Medulla oblongata (tissue), 1 donor: ENCODE measurements at regions not wholly inside any gene's neighbourhood (a gene's known extent, or its start where the extent isn't known, plus 50 kb on each side); places are given as distances from the start of the nearest gene placed in this dataset.
A peak's percentile ranks its signal among the peaks of the same experiment; 100 is the strongest.

Source experiments
- DNase-seq: peaks from one replicate; pipeline ENCODE4 v3.0.0-alpha.2; 2015; ENCODE audit errors: extremely low spot score

DNA sequence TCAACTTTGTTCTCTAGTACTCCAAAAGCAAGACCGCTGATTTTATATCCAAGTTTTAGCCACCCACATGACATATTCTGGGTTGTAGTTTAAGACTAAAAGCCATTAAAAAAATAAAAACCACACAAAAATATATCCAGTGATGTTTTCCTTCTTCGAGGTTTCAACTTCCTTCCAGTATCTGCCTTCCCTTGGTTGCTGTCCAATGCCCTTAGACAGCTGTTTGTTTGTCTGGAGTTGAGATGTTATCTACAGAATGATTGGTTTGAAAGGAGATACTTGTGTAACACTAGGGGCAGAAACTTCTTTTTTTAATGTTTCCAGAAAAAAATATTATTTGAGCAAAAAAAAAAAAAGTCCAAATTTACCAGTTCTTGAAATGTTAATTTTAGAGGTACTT, 591.5 kb upstream of the PCDH9 start:
- DNase-seq = no peak

- DNase-seq = no peak
These were observed 576.7 kb upstream of the PCDH9 start for GRCh38 chr13:67806796-67807195.

DNA sequence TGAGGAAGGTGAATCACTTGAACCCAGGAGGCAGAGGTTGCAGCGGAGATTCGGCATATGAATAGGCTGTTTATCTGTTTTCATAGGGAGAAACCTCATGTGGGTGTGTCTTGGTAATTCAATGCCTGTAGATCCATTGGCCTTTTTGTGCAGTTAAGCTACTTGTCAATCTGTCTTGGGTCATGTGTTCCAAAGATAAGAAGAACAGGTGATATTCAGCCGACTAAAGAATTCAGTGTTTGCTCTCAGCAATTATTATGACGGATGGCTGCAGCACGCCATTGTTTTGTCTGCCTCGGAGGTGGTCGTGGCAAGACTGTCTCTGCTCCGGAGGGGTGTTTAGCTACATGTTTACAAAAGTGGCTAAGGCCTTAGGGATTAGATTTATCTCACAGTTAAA, 573.0 kb upstream of the PCDH9 start:
- DNase-seq = no peak

- peak; percentile 14 for DNase-seq
These were observed 562.1 kb upstream of the PCDH9 start for GRCh38 chr13:67792151-67792676.

- no peak for DNase-seq
These were observed 560.9 kb upstream of the PCDH9 start for GRCh38 chr13:67791047-67791446.

DNA sequence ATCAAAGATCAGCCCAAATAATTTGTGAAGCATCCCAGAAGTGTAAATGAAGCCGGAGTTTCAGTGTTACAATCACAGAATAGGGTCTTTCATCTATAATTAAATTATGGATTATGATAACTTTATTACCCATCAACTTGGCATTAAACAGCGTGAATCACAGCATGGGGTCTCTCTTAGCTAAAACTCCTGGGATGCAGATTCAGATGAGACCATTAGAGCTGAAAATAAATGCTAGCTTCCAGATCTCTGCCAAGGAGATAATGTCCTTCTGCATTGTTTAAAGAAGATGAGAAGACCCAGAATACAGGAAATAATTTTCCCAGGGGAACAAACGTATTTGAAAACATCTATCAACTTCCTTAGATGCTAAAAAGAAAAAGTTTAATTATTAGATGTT, 546.0 kb upstream of the PCDH9 start:
- no peak for DNase-seq

DNA sequence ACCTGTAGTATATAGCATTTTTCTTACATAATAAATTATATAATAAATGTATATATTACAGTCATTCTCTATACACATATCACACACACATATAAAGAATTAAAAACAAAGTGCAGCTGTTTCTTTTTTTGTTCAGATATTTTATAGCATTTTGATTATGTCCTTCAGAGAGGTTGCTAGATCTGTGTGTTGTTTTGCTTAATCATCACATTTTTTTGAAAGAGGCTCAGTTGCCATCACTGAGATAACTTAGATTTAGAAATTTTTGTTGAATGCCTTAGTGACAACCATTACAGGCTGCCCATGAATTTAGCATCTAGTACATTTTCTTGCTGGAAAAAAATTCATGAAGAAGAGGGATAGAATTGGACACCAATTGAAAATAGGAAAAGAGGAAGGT, 545.2 kb upstream of the PCDH9 start:
- DNase-seq = no peak

DNA sequence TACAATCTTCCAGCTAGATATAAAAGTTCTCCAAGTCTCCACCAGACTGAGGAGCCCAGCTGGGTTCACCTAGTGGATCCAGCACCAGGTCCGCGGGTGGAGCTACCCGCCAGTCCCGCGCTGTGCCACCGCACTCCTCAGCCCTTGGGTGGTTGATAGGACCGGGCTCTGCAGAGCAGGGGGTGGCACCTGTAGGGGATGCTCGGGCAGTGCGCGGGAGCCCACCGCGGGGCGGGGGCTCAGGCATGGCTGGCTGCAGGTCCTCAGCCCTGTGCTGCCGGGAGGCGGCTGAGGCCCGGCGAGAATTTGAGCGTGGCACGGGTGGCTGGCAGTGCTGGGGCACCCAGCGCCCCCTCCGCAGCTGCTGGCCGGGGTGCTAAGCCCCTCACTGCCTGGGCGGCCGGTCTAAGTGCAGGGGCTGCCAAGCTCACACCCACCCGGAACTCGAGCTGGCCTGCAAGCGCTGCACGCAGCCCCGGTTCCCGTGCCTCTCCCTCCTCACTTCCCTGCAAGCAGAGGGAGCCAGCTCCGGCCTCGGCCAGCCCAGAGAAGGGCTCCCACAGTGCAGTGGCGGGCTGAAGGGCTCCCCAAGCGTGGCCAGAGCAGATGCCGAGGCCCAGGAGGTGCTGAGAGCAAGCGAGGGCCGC, 542.8 kb upstream of the PCDH9 start:
- no peak for DNase-seq

DNA sequence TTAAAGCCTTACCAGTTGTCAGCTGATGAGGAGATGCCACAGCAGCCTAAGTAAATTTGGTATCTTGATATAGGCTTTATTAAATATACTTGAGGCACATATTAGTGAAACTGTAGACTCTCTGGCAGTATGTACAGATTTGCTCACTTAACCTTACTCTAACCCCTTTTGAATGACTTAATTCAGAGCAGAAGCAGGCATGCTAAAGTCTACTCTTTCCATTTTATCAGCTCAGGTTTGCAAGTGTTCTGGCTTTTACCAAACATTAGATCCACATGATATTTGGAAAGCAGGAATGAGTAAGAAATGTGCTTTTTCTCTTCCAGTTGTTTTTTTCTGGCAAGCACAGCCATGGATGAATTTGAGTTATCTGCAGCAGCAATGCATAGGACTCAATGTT, 541.0 kb upstream of the PCDH9 start:
- no peak for DNase-seq

DNA sequence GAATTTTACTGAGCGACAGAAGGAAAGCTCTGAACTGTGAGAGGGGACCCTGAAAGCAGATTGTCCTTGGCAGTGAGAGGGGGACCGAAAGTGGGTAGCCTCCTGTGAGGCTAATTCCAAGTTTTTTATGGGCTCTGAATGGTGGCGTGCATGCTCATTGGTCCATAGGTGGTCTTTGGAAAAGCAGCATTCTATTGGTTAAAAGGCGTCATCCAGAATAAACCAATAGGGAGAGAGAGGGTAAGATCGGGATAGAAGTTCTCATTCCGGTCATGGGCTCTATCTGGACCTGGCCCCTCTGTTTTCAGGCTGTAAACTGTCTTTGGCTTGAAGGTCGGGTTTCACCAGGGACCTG, 539.8 kb upstream of the PCDH9 start:
- DNase-seq = no peak

DNA sequence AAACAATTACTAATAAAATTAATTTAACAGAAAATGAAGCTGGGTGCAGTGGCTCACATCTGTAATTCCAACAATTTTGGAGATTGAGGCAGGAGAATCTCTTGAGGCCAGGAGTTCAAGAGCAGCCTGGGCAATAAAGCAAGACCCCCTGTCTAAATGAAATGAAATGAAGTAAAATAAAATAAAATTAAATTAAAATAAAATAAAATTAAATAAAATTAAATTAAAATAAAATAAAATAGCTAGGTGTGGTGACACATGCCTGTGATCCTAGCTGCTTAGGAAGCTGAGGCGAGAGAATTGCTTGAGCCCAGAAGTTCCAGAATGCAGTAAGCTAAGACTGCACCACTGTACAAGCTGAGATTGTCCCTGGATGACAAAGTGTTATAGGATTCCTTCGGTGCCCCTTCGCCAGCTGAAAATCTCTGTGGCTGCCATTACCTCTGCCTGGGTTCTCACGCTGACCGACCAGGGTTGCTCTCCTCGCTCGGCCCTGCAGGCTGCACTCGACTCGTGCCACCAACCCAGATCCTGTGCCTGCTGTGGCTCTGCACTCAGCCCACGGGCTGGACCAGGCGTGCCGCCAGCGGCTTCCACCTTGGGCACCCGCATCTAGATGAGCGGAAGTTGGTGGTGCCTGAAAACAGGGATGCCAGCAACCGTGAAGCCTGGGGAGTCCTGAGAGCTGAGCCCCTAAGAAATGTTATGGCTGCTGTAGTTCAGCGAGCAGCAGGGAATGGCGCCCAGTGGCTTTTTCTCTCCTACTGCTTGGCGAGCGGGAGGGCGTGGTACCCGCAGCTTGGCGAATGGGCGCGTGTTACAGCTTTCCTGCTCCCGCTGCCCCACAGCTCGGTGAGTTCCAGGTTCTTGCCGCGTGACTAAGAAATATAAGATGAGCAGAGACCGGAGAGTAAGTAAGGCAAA, 539.2 kb upstream of the PCDH9 start:
- DNase-seq = no peak

GRCh38 chr13:67763984-67764383, 533.8 kb upstream of the PCDH9 start:
- DNase-seq = no peak

- DNase-seq = no peak
These were observed 533.2 kb upstream of the PCDH9 start for GRCh38 chr13:67763384-67763783.

DNA sequence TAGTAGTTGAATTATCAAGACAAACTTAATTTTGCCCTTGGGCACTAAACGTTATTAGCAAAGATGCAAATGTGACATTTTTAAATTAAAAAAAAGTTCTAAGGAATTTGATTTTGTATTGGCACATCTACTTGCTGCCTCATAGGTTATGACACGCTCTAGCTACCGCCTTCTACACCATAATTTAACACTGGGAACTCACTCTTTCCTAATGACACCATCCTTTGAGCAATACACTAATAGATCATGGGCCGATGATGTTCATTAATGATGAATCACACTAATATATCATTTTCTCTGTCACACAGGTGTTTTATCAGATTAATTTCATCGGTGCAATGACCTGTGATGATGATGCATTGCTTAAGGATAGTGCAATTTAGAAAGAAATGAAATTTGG, 528.8 kb upstream of the PCDH9 start:
- DNase-seq = no peak

- DNase-seq = no peak
These were observed 523.9 kb upstream of the PCDH9 start for GRCh38 chr13:67754012-67754411.

GRCh38 chr13:67752759-67753158, 522.6 kb upstream of the PCDH9 start:
- no peak for DNase-seq

GRCh38 chr13:67742478-67742877, 512.3 kb upstream of the PCDH9 start:
- no peak for DNase-seq

DNA sequence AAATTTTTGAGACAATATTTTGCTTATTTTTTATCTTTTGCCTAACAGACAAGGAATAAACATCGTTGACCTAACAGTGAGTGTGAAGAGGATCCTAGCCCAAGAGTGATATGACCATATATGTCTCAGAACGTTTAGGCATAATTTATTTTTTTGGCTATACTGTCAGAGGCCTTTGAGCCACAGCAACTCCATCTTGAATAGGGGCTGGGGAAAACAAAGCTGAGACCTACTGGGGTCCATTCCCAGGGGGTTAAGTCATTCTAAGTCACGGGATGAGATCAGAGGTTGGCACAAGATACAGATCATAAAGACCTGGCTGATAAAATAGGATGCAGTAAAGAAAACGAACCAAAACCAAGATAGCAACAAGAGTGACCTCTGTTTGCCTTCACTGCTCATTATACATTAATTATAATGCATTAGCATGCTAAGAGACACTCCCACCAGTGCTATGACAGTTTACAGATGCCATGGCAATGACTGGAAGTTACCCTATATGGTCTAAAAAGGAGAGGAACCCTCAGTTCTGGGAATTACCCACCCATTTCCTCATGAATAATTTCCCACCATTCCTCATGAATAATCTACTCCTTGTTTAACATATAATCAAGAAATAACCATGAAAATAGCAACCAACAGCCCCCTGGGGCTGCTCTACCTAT, 510.9 kb upstream of the PCDH9 start:
- no peak for DNase-seq

DNA sequence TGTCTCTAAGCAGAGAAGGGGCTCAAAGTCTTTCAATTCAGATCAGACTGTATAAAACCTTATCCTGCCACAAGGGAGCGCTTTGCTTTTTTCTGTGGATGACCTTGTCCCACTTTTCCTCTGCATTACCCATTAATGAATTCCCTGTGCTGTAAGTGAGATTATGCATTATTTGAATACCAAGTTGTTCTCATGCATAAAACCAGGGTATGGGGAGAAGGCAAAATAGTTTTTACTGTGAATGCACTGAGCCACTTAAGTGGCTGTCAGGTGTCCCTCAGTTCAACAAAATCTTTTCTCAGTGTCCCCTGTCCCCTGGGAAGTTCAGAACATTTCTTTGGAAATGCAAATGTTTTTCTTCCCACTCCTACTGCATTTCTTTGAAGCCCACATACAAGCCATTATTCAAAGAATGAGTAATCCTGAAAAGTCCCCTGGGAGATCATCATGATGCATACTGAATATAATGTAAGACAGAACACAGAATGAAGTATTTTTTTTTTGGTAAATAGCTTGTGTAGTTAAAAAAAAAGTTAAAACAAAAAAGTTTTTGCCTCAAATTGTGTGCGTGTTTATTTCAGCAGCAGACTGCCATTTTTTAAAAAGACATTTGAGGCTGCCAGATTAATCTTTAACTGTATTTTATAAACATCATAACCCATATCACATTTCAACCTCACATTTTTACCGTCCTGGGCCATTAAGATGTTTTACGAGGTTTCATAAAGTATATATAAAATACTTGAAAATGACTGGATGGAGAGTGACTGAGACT, 506.7 kb upstream of the PCDH9 start:
- DNase-seq = peak; percentile 40

- DNase-seq = no peak
These were observed 505.5 kb upstream of the PCDH9 start for GRCh38 chr13:67735651-67736050.

DNA sequence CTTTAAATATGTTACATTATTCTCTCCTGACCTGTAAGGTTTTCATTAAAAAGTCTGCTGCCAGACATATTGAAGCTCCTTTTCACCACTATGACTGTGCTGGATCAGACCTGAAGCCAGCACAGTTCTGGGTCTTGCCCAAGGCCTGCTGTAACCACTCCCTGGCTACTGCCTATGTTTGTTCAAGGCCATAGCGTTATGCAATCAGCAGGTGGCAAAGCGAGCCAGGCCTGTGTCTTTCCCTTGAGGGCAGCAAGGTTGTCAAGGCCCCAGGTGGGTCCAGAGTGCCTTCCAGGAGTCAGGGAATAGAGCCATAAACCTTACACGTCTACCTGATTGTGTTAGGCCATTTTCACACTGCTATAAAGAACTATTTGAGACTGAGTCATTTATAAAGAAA, 496.8 kb upstream of the PCDH9 start:
- DNase-seq = no peak

GRCh38 chr13:67725999-67726398, 495.9 kb upstream of the PCDH9 start:
- DNase-seq = no peak
